HG03442 (cell line): ENCODE measurements at regions not wholly inside any gene's neighbourhood (a gene's known extent, or its start where the extent isn't known, plus 50 kb on each side); places are given as distances from the start of the nearest gene placed in this dataset.
"Not testable (repeated sequence)": the region's sequence is repeated elsewhere in the genome, so short reads cannot be mapped to it uniquely, and the experiment has no call there.

Experiments
- ATAC-seq: cut with Tn5 transposase; IDR thresholded peaks from one replicate; pipeline ENCODE4 v1.9.1; 2021; ENCODE audit warnings: mild to moderate bottlenecking, moderate library complexity; ENCODE audit not compliant: unreplicated experiment

GRCh38 chr20:60160451-60161145 lies 202.4 kb downstream of the CDH26 start:
- ATAC-seq, result no peak

- no peak for ATAC-seq
Measured at GRCh38 chr20:60167812-60168211, 209.6 kb downstream of the CDH26 start.

GRCh38 chr20:60168963-60169362 lies 210.7 kb downstream of the CDH26 start:
- ATAC-seq, result no peak

GRCh38 chr20:60170116-60170515 lies 211.9 kb downstream of the CDH26 start:
- no peak for ATAC-seq

DNA sequence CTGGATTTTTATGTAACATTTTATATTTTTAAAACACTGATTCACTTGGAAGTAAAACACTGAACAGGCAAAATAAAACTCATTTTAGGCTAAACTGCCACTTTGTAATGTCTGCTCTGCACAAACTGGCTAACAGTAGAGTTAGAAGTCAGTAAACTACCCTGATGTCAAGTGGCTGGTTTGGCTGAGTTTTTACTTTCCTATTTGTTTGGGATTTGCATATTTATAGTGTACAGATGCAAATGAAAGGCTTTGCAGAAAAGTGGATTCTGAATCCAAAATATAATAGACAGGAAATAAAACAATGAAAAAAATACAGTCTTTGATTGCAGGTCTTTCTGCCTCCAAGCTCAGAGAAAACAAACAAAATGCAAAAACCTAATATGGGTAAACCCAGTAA lies 213.1 kb downstream of the CDH26 start:
- no peak for ATAC-seq

DNA sequence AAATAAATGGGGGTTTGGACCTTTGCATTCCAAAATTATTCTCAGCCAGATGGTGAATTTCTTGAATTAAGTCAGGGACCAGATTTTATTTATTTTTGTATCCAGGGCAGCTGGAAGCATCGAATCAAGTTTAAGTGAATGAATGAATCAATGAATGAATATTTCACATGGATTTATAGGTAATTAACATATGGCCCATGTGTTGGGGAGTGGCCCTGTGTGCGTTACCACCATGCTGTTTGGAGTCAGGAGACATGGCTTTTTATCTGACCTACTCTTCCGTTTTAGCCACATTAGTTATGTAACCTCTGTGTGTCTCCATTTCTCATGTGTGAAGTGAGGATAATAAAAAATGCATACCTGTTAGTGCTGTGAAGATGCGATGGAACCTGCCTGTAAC lies 213.5 kb downstream of the CDH26 start:
- ATAC-seq, result no peak

DNA sequence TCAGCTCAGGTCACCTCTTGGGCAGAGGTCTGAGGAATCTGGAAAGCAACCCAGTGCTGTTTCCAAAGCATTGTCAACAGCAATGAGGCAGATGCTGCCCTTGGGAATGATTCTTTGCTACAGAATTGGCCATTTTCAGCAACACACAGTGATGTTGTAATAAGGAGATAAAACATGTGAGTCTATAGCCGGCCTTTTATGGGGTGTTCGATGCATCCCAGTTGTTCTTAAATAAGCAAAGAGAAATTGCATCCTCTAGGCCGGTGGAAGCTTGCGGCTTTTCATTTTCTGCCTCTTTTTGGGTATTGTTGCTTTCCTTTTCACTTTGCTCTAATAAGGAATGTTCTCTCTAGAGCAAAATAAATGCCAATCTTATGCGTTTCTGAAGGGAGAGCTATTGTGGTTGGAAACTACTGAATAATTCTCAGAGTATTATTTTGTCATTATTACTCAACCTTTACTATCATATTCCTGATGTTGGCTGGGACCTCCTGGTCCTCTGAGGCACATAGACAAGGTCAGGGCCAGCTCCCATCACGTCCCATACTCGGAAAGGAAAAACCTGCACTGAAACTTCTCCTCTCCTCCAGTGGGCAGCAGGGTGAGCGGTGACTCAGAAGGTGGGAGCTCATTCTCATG lies 214.2 kb downstream of the CDH26 start:
- ATAC-seq, result no peak

DNA sequence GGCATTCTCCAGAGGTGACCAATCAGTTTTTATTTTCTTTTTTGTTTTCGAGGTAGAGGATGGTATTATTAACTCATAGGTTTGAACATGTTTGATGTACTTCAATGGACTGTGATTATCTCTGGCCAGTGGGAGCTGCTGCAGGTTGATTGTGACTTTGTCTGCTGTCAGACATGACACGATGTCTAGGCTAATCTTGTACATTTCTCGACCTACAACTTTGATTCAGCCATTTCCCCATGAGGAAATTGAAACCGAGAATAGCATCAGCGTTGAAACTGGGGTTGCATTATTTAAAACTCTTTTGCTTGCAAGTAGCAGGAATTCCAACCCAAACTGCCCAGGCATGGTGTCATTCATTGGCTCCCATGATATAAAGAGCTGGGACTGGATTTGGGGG lies 218.9 kb downstream of the CDH26 start:
- no peak for ATAC-seq

DNA sequence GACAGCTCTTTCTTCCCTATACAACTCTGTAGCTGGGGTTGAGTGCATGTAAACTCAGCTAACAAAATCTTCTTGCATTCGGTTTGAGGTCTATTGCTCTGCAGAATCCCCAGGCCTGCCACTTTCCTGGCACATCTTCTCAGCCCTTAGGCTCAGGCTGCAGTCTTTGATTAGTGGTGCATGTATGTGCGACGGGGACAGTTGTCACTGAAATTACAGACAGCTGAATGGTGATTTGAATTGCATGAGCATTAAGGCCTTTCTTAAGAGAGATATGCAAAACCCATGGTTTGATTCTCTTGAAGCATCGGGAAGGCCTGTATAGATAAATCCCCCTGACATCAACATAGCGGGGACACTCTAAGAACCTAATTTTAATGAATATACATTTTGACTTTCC lies 222.8 kb downstream of the CDH26 start:
- no peak for ATAC-seq

DNA sequence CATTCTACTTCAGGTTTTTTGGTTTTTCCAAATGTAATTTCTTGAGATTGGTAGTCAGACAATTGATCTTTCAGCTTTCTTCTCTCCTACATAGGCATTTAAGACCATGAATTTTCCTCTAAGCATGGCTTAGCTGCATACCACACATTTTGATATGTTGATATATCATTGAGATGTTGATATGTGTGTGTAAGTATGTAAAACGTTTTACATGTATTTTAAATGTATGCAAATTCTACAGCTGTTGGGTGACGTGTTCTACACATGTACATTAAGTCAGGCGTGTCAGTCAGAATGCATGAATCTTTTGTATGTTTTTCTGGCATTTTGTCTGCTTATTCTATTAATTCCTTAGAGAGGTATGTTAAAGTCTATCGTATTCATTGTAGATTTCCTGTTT lies 228.2 kb downstream of the CDH26 start:
- ATAC-seq, result no peak

GRCh38 chr20:60187683-60188082 lies 229.5 kb downstream of the CDH26 start:
- ATAC-seq, result no peak

GRCh38 chr20:60191014-60191413 lies 232.8 kb downstream of the CDH26 start:
- no peak for ATAC-seq

DNA sequence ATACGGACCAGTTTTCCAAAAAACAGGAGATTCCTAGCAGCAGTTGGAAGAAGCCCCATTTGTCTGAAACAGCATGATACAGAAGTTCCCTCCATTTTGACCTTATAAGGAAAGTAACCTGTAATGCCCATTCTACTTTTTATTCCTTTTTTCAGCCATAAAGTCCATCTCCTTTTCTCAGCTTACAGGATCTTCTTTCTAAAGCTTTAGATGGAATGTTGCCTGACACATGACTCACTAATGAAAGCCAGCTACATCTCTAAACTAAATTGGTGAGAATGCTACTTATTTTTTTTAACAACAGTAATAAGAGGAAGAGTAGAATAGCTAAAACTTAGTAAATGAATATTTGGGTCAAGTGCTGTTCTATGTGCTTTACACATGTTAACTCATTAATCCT lies 234.1 kb downstream of the CDH26 start:
- ATAC-seq, result no peak

DNA sequence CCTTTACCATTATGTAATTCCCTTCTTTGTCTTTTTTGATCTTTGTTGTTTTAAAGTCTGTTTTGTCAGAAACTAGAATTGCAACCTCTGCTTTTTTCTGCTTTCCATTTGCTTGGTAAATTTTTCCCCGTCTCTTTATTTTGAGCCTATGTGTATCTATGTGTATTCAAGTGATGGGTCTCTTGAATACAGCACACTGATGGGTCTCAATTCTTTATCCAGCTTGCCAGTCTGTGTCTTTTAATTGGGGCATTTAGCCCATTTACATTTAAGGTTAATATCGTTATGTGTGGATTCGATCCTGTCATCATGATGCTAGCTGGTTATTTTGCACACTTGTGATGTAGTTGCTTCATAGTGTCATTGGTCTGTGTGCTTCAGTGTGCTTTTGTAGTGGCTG lies 240.9 kb downstream of the CDH26 start:
- ATAC-seq, result not testable (repeated sequence)

DNA sequence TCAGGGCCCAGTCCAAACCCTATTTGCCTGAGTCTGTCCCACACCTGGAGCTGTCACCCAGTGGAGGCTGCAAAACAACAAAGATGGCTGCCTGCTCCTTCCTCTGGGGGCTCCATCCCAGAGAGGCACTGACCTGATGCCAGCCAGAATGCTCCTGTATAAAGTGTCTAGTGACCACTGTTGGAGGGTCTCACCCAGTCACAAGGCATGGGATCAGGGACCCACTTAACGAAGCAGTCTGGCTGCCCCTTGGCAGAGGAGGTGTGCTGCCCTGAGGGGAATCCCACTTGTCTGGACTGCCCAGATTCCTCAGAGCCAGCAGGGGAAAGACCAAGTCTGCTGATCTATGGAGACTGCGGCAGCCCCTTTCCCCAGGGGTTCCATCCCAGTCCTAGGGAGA lies 241.6 kb downstream of the CDH26 start:
- no peak for ATAC-seq

- ATAC-seq, result no peak
Measured at GRCh38 chr20:60200305-60200918, 242.2 kb downstream of the CDH26 start.

GRCh38 chr20:60201198-60201835 lies 243.1 kb downstream of the CDH26 start:
- no peak for ATAC-seq

DNA sequence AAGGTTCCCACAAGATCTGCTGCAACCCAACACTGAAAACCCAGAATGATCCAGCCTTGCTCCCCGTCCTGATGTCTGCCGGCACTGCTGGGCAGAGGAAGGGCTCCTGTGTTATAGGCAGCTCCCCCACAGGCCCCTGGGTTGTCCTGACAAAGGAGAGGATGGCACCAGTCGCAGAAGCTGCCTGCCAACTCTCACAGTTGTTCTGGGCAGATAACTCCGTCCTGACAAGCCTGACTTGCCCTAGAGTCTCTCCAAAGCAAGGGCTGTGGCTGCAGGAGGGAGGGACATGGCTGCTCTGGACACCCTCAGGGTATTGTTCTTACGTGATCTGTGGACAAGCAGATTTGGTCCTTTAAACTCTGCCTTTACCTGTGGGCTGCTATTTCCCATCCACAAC lies 243.8 kb downstream of the CDH26 start:
- ATAC-seq, result no peak

DNA sequence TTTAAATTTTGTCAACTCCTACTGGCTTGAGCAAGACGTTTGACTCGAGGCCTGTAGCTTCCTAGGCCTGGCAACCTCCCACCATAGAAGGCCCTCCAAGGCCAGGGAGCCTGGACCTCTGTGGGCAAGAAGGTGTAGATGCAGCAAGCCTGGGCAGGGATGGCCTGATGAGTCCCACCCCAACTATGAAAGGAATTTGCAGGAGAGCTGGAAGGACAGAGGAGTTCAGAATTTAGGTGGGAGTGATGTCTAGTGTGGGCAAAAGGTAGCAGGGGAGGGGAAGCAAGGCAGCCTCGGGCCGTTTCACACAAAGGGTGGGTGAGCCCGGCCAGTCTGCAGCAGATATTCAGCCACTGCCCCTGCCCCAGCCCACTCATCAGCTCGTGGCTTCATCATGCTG lies 245.2 kb downstream of the CDH26 start:
- ATAC-seq, result no peak

DNA sequence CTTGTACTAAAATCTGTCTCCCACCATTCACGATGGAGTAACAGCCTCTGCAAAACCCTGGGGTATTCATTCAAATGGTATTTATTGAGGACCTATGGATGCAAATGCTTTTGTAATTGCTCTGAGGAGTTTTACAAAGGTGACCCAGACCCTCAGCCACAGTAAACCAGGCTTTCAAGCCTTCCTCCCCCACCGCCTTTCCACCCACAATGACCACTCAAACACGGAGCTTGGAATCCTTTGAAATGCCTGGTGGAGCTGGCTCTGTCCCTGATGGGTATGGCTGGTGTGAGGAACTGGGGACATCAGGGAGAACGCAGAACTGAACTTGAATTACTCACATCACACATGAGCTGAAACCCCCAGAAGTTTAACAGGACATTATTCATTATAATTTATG lies 246.4 kb downstream of the CDH26 start:
- no peak for ATAC-seq

DNA sequence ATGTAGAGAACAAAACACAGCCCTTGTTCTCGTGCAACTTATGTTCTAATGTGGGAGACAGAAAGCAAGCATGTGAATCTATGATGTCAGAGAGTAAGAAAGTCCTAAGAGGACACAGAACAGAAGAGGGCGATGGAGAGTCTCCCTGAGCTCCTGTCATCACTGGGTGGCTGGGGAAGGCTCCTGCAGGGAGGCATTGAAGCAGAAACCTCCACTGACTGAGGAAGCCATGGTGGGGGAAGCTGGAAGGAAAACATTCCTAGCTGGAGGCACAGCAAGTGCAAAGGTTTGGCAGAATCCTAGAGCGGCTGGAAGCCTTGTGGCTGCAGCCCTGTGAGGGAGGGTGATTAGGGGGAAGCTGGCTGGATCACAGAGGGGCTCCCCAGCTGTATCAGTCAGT lies 248.0 kb downstream of the CDH26 start:
- ATAC-seq, result no peak

DNA sequence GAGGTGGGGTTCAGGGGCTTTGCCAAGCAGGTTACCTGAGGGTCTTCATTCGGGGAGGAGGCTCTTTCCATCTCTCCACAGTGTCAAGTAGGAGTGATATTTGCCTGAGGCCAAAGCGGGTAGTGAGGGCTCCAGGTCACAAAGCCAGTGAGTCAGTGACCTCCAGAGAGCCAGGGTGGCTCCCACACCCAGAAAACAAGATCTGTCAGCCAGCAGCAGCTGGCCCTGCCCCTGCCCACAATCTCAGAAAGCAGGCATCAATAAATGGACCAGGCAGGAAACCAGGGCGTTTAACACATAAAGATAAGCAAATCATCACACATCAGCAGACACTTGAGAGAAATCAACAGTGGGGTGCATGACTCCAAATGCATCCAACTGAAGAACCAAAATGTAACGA lies 250.8 kb downstream of the CDH26 start:
- no peak for ATAC-seq
